ENCODE measurements at regions not wholly inside any gene's neighbourhood (a gene's known extent, or its start where the extent isn't known, plus 50 kb on each side); places are given as distances from the start of the nearest gene placed in this dataset.

DNA sequence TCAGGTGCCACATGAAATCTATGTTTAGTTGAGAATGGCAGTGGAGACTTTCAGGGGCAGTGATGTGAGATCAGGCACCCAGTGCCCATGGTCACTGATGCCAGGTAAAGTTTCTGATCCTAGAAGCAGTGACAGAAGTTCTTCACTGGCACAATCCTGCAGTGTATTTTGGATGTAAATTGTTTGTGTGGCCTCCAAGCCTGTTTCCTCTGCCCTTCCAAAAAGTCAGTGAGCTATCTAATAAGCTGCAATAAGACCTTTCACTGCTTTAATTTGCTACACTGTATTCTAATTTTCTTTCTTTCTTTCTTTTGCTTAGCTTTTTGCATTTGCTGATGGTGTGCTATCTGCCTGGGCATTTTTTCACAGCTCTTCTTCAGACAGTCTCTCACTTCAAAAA lies 1348.6 kb downstream of the ADGRL3 start:
- H3K4me3 ChIP-seq (ENCODE audit: low read length) = no peak overlapping the region
- no peak for DNase-seq (ENCODE audit: low read depth)
- TF ChIP-seq, protein P1, sequence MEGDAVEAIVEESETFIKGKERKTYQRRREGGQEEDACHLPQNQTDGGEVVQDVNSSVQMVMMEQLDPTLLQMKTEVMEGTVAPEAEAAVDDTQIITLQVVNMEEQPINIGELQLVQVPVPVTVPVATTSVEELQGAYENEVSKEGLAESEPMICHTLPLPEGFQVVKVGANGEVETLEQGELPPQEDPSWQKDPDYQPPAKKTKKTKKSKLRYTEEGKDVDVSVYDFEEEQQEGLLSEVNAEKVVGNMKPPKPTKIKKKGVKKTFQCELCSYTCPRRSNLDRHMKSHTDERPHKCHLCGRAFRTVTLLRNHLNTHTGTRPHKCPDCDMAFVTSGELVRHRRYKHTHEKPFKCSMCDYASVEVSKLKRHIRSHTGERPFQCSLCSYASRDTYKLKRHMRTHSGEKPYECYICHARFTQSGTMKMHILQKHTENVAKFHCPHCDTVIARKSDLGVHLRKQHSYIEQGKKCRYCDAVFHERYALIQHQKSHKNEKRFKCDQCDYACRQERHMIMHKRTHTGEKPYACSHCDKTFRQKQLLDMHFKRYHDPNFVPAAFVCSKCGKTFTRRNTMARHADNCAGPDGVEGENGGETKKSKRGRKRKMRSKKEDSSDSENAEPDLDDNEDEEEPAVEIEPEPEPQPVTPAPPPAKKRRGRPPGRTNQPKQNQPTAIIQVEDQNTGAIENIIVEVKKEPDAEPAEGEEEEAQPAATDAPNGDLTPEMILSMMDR (conservative IDR thresholded peaks at IDR 0.05; ENCODE audit: low read depth, low read length) = no peak

DNA sequence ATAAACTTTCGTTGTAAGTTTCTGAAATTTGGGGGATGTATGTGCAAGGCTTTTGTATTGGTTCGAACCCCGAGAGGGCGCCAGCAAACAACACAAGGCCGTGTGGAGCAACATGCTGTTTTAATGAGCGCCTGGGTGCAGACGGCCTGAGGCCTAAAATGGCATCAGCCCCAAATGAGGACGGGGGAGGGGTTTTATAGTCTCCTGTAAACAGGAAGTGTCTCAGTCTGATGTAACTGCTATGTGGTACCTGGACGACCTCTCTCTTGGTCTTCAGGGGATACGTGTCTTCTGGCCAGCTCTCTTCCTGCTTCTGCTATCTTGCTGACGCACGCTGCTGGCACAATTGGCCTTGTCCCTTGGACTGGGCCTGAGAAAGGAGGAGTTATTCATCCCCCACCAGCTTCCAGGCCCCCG lies 1348.0 kb downstream of the ADGRL3 start:
- H3K4me3 ChIP-seq (ENCODE audit: low read length) = no peak overlapping the region
- TF ChIP-seq, protein P1 (conservative IDR thresholded peaks at IDR 0.05; ENCODE audit: low read depth, low read length) = no peak

DNA sequence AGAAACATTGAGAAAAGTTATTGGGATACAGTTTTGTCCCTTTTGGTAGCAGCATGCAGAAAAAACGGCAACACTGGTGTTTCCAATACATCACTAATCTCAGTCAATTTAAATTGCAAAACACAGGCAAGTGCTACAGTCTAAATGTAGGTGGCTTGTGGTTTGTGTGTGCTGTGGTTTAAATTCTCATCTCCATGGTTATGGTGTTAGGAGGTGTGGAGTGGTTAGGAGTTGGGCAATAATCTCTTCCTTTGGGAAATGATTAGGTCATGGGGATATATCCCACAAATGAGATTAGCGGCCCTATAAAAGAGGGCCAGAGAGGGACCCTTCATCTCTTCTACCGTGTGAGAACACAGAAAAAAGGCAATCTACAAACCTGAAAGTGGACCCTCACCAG lies 1344.3 kb downstream of the ADGRL3 start:
- no peak overlapping the region for H3K4me3 ChIP-seq (ENCODE audit: low read length)
- DNase-seq (ENCODE audit: low read depth) = no peak
- TF ChIP-seq, protein P1 (conservative IDR thresholded peaks at IDR 0.05; ENCODE audit: low read depth, low read length) = no peak

More for the DNA sequence above, 1348.0 kb downstream of the ADGRL3 start:
- DNase-seq (ENCODE audit: low read depth) = no peak

DNA sequence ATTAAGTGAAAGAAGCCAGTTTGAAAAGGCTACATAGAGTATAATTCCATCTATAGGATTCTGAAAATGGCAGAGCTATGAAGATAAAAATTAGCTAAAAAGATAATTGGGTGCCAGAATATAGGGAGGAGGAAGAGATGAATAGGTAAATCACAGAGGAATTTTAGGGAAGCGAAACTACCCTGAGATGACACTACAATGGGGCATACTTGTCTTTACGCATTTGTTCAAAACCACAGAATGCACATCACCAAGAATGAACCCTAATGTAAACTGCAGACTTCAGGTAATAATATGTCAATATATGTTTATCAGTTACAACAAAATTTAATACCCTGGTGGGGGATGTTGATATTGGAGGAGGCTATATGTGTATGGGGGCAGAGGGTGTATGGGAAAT lies 1342.9 kb downstream of the ADGRL3 start:
- TF ChIP-seq, protein P1 (conservative IDR thresholded peaks at IDR 0.05; ENCODE audit: low read depth, low read length) = no peak
- H3K4me3 ChIP-seq (ENCODE audit: low read length) = no peak overlapping the region
- DNase-seq (ENCODE audit: low read depth) = no peak

DNA sequence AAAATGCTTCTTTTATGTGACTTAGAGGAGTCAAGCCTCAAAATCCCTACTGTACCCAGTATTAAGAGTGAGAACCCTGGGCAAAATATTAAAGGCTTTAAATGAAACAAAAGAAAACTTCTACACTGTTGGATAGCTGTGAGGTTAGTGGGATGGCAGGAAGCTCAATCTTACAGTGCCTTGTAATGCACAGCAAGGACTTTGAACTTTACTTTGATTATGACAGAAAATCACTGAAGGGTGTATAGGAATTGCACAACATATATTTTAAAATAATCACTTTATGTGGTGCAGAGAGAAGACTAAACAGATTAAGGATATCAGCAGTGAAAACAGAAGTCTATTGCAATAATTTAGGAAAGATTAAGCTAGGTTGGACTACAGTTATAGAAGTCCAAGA lies 1333.4 kb downstream of the ADGRL3 start:
- no peak overlapping the region for H3K4me3 ChIP-seq (ENCODE audit: low read length)
- DNase-seq (ENCODE audit: low read depth) = no peak
- TF ChIP-seq, protein P1 (conservative IDR thresholded peaks at IDR 0.05; ENCODE audit: low read depth, low read length) = no peak

DNA sequence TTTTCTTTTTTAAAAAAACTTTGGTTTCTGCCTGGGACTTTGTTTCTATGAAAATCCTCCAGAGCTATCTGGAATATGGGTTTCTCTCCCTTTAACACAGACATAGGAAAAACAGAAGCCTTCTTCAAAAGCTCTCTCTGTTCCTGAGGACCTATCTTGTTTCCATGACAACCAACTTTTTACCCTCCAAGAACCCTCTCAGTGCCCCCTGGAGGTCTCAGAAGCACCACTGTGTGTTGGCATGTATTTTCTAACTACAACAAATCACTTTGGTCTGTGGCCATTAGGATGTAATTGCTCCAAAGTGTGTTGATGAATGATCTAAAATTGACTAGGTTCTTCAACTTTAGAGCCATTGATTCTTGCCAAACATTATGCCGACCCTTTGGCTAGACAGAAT lies 1331.6 kb downstream of the ADGRL3 start:
- H3K4me3 ChIP-seq (ENCODE audit: low read length) = no peak overlapping the region
- no peak for DNase-seq (ENCODE audit: low read depth)
- TF ChIP-seq, protein P1 (conservative IDR thresholded peaks at IDR 0.05; ENCODE audit: low read depth, low read length) = no peak

GRCh38 chr4:62531264-62531663 lies 1331.1 kb downstream of the ADGRL3 start:
- TF ChIP-seq, protein P1 (conservative IDR thresholded peaks at IDR 0.05; ENCODE audit: low read depth, low read length) = no peak
- H3K4me3 ChIP-seq (ENCODE audit: low read length) = no peak overlapping the region
- DNase-seq (ENCODE audit: low read depth) = no peak

All from retinal pigment epithelial cell (primary cell).